Mammary epithelial cell (primary cell): ENCODE measurements at regions not wholly inside any gene's neighbourhood (a gene's known extent, or its start where the extent isn't known, plus 50 kb on each side); places are given as distances from the start of the nearest gene placed in this dataset.

Experiments used
- CTCF ChIP-seq, 2 donors: IDR thresholded peaks in 1 of 2; conservative IDR thresholded peaks in 1 of 2; 2 replicates each; pipeline ENCODE4 v1.5.1; 2011 to 2012; ENCODE audit warnings: inconsistent platforms in 2 of 2, low read length in 2 of 2, mild to moderate bottlenecking in 2 of 2, control low read depth in 1 of 2, low read depth in 1 of 2; ENCODE audit not compliant: insufficient read depth in 1 of 2; ENCODE audit errors: extremely low read depth in 1 of 2
- EZH2 ChIP-seq: IDR thresholded peaks from 2 replicates; pipeline ENCODE4 v1.6.1; 2012; ENCODE audit warnings: low read length, inconsistent platforms, borderline replicate concordance

- TF ChIP-seq CTCF (conservative IDR thresholded peaks at IDR 0.05 in 1 of 2, IDR thresholded peaks at IDR 0.05 in 1 of 2; ENCODE audit: extremely low read depth in 1 of 2, insufficient read depth in 1 of 2, low read depth in 1 of 2, low read length in 2 of 2) (no peak), EZH2 (no peak)
Observed at GRCh38 chrX:112935029-112935428, 94.4 kb upstream of the AMOT start.
